ENCODE measurements at regions not wholly inside any gene's neighbourhood (a gene's known extent, or its start where the extent isn't known, plus 50 kb on each side); places are given as distances from the start of the nearest gene placed in this dataset.

DNA sequence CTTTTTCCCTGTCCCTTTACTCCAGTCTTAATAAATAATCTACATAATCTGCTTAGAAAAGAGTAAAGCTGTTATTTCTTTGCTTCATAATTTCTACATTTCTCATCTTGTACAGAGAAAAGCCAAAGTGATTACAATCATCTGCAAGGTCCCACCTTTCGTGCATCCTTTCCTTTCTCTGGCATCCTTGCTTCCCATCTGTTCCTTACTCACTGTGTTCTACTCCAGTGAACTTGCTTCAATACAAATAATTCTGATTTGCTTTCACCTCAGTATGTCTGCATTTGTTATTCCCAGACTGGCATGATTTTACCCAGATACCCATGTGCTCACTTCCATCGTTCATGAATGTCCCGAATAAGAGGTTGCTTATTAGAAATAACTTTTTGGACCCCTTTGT lies 99.4 kb upstream of the DSEL start (continued):
- TF ChIP-seq HNF4A (conservative IDR thresholded peaks at IDR 0.05) (no peak), YY1 (IDR thresholded peaks at IDR 0.05) (no peak), RAD21 (IDR thresholded peaks at IDR 0.05) (no peak), EGR1 (IDR thresholded peaks at IDR 0.05; ENCODE audit: low read depth in 2 of 2) (no peak), SP1 (IDR thresholded peaks at IDR 0.05) (no peak)
- TF ChIP-seq, protein P1, sequence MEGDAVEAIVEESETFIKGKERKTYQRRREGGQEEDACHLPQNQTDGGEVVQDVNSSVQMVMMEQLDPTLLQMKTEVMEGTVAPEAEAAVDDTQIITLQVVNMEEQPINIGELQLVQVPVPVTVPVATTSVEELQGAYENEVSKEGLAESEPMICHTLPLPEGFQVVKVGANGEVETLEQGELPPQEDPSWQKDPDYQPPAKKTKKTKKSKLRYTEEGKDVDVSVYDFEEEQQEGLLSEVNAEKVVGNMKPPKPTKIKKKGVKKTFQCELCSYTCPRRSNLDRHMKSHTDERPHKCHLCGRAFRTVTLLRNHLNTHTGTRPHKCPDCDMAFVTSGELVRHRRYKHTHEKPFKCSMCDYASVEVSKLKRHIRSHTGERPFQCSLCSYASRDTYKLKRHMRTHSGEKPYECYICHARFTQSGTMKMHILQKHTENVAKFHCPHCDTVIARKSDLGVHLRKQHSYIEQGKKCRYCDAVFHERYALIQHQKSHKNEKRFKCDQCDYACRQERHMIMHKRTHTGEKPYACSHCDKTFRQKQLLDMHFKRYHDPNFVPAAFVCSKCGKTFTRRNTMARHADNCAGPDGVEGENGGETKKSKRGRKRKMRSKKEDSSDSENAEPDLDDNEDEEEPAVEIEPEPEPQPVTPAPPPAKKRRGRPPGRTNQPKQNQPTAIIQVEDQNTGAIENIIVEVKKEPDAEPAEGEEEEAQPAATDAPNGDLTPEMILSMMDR (IDR thresholded peaks at IDR 0.05; ENCODE audit: low read depth, low read length, missing input control), result no peak
- TF ChIP-seq, protein P2, sequence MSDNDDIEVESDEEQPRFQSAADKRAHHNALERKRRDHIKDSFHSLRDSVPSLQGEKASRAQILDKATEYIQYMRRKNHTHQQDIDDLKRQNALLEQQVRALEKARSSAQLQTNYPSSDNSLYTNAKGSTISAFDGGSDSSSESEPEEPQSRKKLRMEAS (IDR thresholded peaks at IDR 0.05), result no peak

DNA sequence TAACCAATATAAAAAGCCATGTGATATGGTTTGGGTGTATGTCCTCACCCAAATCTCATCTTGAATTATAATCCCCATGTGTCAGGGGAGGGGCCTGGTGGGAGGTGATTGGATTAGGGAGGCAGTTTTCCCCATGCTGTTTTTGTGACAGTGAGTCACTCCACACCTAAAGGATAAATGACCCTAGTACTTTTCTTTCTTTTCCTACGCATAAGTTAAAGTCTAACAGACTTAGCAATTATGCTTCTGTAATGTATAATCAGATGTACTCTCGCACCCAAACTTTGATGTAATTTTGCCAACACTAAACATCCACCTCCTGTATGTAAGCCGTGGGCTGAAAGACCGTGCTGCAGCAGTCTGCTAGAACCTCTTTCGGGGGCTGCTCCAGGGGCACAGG lies 97.2 kb upstream of the DSEL start:
- no peaks in the 10 kb centered on the region for H3K27me3 ChIP-seq (ENCODE audit: control insufficient read depth in 4 of 4, insufficient read depth in 4 of 4, low read length in 3 of 4)
- TF ChIP-seq TAF1 (conservative IDR thresholded peaks at IDR 0.05) (no peak), RXRA (IDR thresholded peaks at IDR 0.05) (no peak), NR2F2 (IDR thresholded peaks at IDR 0.05) (no peak), JUND (IDR thresholded peaks at IDR 0.05) (no peak), FOXA2 (IDR thresholded peaks at IDR 0.05) (no peak), YY1 (IDR thresholded peaks at IDR 0.05) (no peak), SP1 (IDR thresholded peaks at IDR 0.05) (no peak), EGR1 (IDR thresholded peaks at IDR 0.05; ENCODE audit: low read depth in 2 of 2) (no peak), HNF4G (IDR thresholded peaks at IDR 0.05) (no peak), RAD21 (IDR thresholded peaks at IDR 0.05) (no peak), GABPA (IDR thresholded peaks at IDR 0.05 in 1 of 2, conservative IDR thresholded peaks at IDR 0.05 in 1 of 2) (no peak), HNF4A (conservative IDR thresholded peaks at IDR 0.05) (no peak), FOXA1 (IDR thresholded peaks at IDR 0.05) (no peak)
- TF ChIP-seq, protein P3, sequence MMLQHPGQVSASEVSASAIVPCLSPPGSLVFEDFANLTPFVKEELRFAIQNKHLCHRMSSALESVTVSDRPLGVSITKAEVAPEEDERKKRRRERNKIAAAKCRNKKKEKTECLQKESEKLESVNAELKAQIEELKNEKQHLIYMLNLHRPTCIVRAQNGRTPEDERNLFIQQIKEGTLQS (IDR thresholded peaks at IDR 0.05), result no peak
- TF ChIP-seq, protein P4, sequence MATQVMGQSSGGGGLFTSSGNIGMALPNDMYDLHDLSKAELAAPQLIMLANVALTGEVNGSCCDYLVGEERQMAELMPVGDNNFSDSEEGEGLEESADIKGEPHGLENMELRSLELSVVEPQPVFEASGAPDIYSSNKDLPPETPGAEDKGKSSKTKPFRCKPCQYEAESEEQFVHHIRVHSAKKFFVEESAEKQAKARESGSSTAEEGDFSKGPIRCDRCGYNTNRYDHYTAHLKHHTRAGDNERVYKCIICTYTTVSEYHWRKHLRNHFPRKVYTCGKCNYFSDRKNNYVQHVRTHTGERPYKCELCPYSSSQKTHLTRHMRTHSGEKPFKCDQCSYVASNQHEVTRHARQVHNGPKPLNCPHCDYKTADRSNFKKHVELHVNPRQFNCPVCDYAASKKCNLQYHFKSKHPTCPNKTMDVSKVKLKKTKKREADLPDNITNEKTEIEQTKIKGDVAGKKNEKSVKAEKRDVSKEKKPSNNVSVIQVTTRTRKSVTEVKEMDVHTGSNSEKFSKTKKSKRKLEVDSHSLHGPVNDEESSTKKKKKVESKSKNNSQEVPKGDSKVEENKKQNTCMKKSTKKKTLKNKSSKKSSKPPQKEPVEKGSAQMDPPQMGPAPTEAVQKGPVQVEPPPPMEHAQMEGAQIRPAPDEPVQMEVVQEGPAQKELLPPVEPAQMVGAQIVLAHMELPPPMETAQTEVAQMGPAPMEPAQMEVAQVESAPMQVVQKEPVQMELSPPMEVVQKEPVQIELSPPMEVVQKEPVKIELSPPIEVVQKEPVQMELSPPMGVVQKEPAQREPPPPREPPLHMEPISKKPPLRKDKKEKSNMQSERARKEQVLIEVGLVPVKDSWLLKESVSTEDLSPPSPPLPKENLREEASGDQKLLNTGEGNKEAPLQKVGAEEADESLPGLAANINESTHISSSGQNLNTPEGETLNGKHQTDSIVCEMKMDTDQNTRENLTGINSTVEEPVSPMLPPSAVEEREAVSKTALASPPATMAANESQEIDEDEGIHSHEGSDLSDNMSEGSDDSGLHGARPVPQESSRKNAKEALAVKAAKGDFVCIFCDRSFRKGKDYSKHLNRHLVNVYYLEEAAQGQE (IDR thresholded peaks at IDR 0.05), result no peak
- TF ChIP-seq, protein P5, sequence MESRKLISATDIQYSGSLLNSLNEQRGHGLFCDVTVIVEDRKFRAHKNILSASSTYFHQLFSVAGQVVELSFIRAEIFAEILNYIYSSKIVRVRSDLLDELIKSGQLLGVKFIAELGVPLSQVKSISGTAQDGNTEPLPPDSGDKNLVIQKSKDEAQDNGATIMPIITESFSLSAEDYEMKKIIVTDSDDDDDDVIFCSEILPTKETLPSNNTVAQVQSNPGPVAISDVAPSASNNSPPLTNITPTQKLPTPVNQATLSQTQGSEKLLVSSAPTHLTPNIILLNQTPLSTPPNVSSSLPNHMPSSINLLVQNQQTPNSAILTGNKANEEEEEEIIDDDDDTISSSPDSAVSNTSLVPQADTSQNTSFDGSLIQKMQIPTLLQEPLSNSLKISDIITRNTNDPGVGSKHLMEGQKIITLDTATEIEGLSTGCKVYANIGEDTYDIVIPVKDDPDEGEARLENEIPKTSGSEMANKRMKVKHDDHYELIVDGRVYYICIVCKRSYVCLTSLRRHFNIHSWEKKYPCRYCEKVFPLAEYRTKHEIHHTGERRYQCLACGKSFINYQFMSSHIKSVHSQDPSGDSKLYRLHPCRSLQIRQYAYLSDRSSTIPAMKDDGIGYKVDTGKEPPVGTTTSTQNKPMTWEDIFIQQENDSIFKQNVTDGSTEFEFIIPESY (IDR thresholded peaks at IDR 0.05), result no peak
- TF ChIP-seq, protein P2 (IDR thresholded peaks at IDR 0.05), result no peak
- TF ChIP-seq, protein P1 (IDR thresholded peaks at IDR 0.05; ENCODE audit: low read depth, low read length, missing input control), result no peak
- no peaks in the 10 kb centered on the region for H3K36me3 ChIP-seq (ENCODE audit: control insufficient read depth in 4 of 4, insufficient read depth in 3 of 4, low read depth in 1 of 4, low read length in 3 of 4)
- no peak overlapping the region for H3K27ac ChIP-seq (ENCODE audit: low read depth in 1 of 2, low read length in 2 of 2)
- H3K4me3 ChIP-seq (ENCODE audit: low read depth in 1 of 3, low read length in 3 of 3), result no peak overlapping the region
- no peaks in the 10 kb centered on the region for H3K4me1 ChIP-seq (ENCODE audit: control insufficient read depth in 4 of 4, insufficient read depth in 4 of 4, low read length in 3 of 4)
- no peak overlapping the region for H3K9ac ChIP-seq (ENCODE audit: low read depth in 1 of 2, low read length in 2 of 2)
- no peak for DNase-seq (ENCODE audit: low spot score)
- 93% methylated on average over 5 of the region's 5 CpGs for WGBS
- no peaks in the 10 kb centered on the region for H3K9me3 ChIP-seq (ENCODE audit: control insufficient read depth in 4 of 4, low read length in 3 of 4)

All from liver (tissue), 8 donors.